K562 (cell line): ENCODE measurements at regions not wholly inside any gene's neighbourhood (a gene's known extent, or its start where the extent isn't known, plus 50 kb on each side); places are given as distances from the start of the nearest gene placed in this dataset.
A peak's percentile ranks its signal among the peaks of the same experiment; 100 is the strongest.

ENCODE experiments used
- CBFA2T2 ChIP-seq: fragments of 450-650 bp; conservative IDR thresholded peaks from 2 replicates; pipeline ENCODE4 v1.6.1; 2017; ENCODE audit warnings: mild to moderate bottlenecking
- CREB1 ChIP-seq, 2 experiments: sonication (generic) in 1 of 2; formaldehyde crosslinking in 1 of 2; IDR thresholded peaks; 2 replicates each; pipeline versions ENCODE4 v1.6.1 to v1.8.0; 2012 to 2022; ENCODE audit warnings: inconsistent platforms in 1 of 2, mild to moderate bottlenecking in 1 of 2, missing genetic modification reagents in 1 of 2, moderate library complexity in 1 of 2
- FOXK1 ChIP-seq: sonication (generic); formaldehyde crosslinking; IDR thresholded peaks from 2 replicates; pipeline ENCODE4 v1.8.0; 2022; ENCODE audit warnings: missing genetic modification reagents, mild to moderate bottlenecking, borderline replicate concordance
- MCM7 ChIP-seq, 2 experiments: fragments of 450-650 bp; IDR thresholded peaks; 2 replicates each; pipeline ENCODE4 v1.6.1; 2016 to 2018
- NFRKB ChIP-seq: fragments of 450-650 bp; IDR thresholded peaks from 2 replicates; pipeline ENCODE4 v1.6.1; 2016; ENCODE audit warnings: low read depth
- NFYB ChIP-seq: IDR thresholded peaks from 2 replicates; pipeline ENCODE4 v1.6.1; 2011; ENCODE audit warnings: mild to moderate bottlenecking, moderate library complexity; ENCODE audit not compliant: insufficient read length; ENCODE audit errors: extremely low read depth
- POLR2B ChIP-seq: fragments of 450-650 bp; IDR thresholded peaks from 2 replicates; pipeline ENCODE4 v1.6.1; 2018; ENCODE audit warnings: low read depth; ENCODE audit not compliant: partially characterized antibody
- PYGO2 ChIP-seq: fragments of 450-650 bp; IDR thresholded peaks from 2 replicates; pipeline ENCODE4 v1.6.1; 2016; ENCODE audit warnings: mild to moderate bottlenecking, missing genetic modification characterization, moderate library complexity, missing compliant biosample characterization
- TCF15 ChIP-seq: fragments of 250-450 bp; sonication (Bioruptor Pico); IDR thresholded peaks from 2 replicates; pipeline ENCODE4 v1.8.0; 2022; ENCODE audit warnings: moderate library complexity, mild to moderate bottlenecking, inconsistent platforms
- TEAD1 ChIP-seq, 2 experiments: fragments of 450-650 bp in 1 of 2; sonication (generic) in 1 of 2; formaldehyde crosslinking; IDR thresholded peaks; 2 replicates each; pipeline versions ENCODE4 v1.4.0 to v1.8.0; 2020 to 2022; ENCODE audit warnings: mild to moderate bottlenecking in 2 of 2, missing genetic modification reagents in 1 of 2
- TRIM24 ChIP-seq, 2 experiments: fragments of 450-650 bp; IDR thresholded peaks; 2 replicates each; pipeline ENCODE4 v1.6.1; 2016
- TSHZ1 ChIP-seq: fragments of 250-450 bp; sonication (Bioruptor Pico); IDR thresholded peaks from 2 replicates; pipeline ENCODE4 v1.4.0; 2020; ENCODE audit warnings: mild to moderate bottlenecking, moderate library complexity
- ZNF146 ChIP-seq: IDR thresholded peaks from one replicate; pipeline ENCODE4 v1.6.1; 2018; ENCODE audit warnings: missing compliant biosample characterization; ENCODE audit not compliant: unreplicated experiment
- ZNF277 ChIP-seq: fragments of 250-450 bp; sonication (Bioruptor Pico); IDR thresholded peaks from 2 replicates; pipeline ENCODE4 v1.8.0; 2022; ENCODE audit warnings: inconsistent platforms, mild to moderate bottlenecking, moderate library complexity, borderline replicate concordance
- ZNF407 ChIP-seq: fragments of 450-650 bp; IDR thresholded peaks from 2 replicates; pipeline ENCODE4 v1.6.1; 2016; ENCODE audit warnings: low read depth

GRCh38 chr6:148144917-148145521 lies 197.6 kb upstream of the SASH1 start (continued):
- TF ChIP-seq TEAD1 (CRISPR knock-in tag; IDR thresholded peaks at IDR 0.05) (no peak), NFRKB (no peak), CBFA2T2 (no peak), ZNF146 (CRISPR knock-in tag) (no peak), NFYB (no peak), MCM7 (IDR thresholded peaks at IDR 0.05) (no peak), ZNF277 (no peak), TSHZ1 (no peak), FOXK1 (CRISPR knock-in tag) (no peak), POLR2B (no peak), PYGO2 (no peak), ZNF407 (no peak), TCF15 (CRISPR knock-in tag) (no peak), TRIM24 (IDR thresholded peaks at IDR 0.05) (no peak), CREB1 (IDR thresholded peaks at IDR 0.05) (peak; percentile 90), CREB1 (CRISPR knock-in tag; IDR thresholded peaks at IDR 0.05) (peak; percentile 69)
